Psoas muscle (tissue), 7 donors: ENCODE measurements at regions not wholly inside any gene's neighbourhood (a gene's known extent, or its start where the extent isn't known, plus 50 kb on each side); places are given as distances from the start of the nearest gene placed in this dataset.

Experiments used
- ATAC-seq, 4 donors: fragments of 200-7000 bp; cut with Tn5 transposase; one replicate each; pipeline ENCODE4 v1.9.1; 2020; ENCODE audit warnings: moderate library complexity in 3 of 4, mild to moderate bottlenecking in 2 of 4
- DNase-seq, 2 donors: peaks; one replicate each; pipeline ENCODE4 v3.0.0-alpha.2; 2020
- H3K27ac ChIP-seq: fragments of 200-600 bp; one replicate; pipeline ENCODE4 v1.8.0; 2022
- H3K27me3 ChIP-seq, 3 donors: fragments of 200-600 bp in 1 of 3; one replicate each; pipeline versions ENCODE4 v1.6.1 to v1.8.0; 2013 to 2022; ENCODE audit warnings: low read length in 2 of 3, mild to moderate bottlenecking in 2 of 3, moderate library complexity in 1 of 3; ENCODE audit not compliant: insufficient read depth in 3 of 3
- H3K36me3 ChIP-seq, 2 donors: fragments of 200-600 bp in 1 of 2; one replicate each; pipeline versions ENCODE4 v1.6.1 to v1.8.0; 2013 to 2022; ENCODE audit warnings: low read depth in 1 of 2, mild to moderate bottlenecking in 1 of 2, moderate library complexity in 1 of 2; ENCODE audit not compliant: insufficient read depth in 1 of 2
- H3K4me1 ChIP-seq: fragments of 200-600 bp; one replicate; pipeline ENCODE4 v1.8.0; 2022
- H3K4me3 ChIP-seq: fragments of 200-600 bp; one replicate; pipeline ENCODE4 v1.8.0; 2022; ENCODE audit warnings: mild to moderate bottlenecking
- H3K9me3 ChIP-seq: fragments of 200-600 bp; one replicate; pipeline ENCODE4 v1.8.0; 2022
- CTCF ChIP-seq: fragments of 200-600 bp; IDR thresholded peaks from one replicate; pipeline ENCODE4 v1.8.0; 2022; ENCODE audit warnings: antibody characterized with exemption
- WGBS, 3 donors: extraction: QIAGEN DNeasy Blood & Tissue Kit; methylation state at CpG; one replicate each; pipeline versions ENCODE4 v1.1.6 to v1.1.7; 2013; 5-methylcytosine and 5-hydroxymethylcytosine counted together
- intact Hi-C, 2 donors: fragments of 100-400 bp; cut with DNase I; formaldehyde crosslinking; loops; one replicate each; pipeline versions ENCODE4 v1.11.0 to v1.14.2; 2022
- donor health status: healthy with polysubstance abuse.
- donor health status: DM: no; HTN: no; CAD: no; lungs with moderate emphysema.
- donor health status: Bipolar disorder and iron deficiency.
- donor health status: healthy.
- donor health status: DM: yes; HTN: yes; CAD: no.
- donor health status: DM: no; HTN: no; CAD: no.
- donor health status: DM: yes; HTN: yes; CAD: no.

DNA sequence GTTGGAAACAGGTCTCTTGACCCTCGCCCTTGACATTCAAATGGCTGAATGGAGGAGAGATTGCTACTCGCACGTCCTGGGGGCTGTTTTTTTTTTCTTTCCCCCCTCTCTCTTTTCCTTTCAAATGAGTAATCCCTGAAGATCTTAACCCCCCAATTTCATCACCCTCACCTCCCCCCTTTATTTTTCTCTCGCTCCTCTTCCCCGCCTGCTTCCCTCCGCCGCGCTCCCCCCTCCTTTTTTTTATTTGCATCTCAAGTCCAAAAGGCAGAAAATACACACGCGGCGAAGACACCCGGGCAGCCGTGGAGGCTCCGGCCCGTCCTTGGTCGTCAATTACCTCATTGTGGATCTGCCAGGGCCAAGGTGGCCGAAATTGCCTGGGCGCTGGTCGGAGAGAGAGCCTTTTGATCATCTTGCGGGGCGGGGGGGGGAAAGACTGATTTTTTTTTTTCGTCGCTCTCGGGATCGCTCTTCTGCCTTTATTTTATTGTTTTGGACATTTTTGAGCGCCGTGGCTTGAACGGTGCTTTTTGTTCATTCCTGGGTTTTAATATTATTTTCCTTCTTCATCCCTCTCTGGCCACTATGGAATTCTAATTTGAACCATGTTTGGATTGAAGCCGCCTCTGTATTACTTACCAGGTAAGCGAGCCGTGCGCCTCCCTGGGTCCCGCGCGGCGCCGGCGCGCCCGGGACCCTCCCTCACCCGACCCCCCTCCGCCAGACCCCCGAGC, 57.2 kb upstream of the GSE1 start:
- Histone ChIP-seq H3K36me3 (no peaks in the 10 kb centered on the region), H3K4me1 (peaks cover 39% of the 10 kb centered on the region), H3K27me3 (no peaks in the 10 kb centered on the region), H3K9me3 (no peaks in the 10 kb centered on the region), H3K4me3 (peak overlapping the region; percentile 79), H3K27ac (peak overlapping the region; percentile 87)
- DNase-seq (no peak), ATAC-seq (no peak)
- WGBS, 3 donors, result 1% methylated on average over 43 of the region's 43 CpGs
- intact Hi-C loops, result loop anchor here in 1 of 2 donors (2.0 kb wide), 1 partner anchor 55 kb away; no protein-coding TSS in a partner anchor
- TF ChIP-seq CTCF, result no peak

- no peak for TF ChIP-seq CTCF
- intact Hi-C loops, result no loop called here
- Histone ChIP-seq H3K36me3 (no peaks in the 10 kb centered on the region), H3K4me1 (peaks cover 33% of the 10 kb centered on the region), H3K27ac (peak overlapping the region; percentile 87), H3K9me3 (no peaks in the 10 kb centered on the region), H3K27me3 (no peaks in the 10 kb centered on the region), H3K4me3 (peak overlapping the region; percentile 79)
- 1 to 5% (median 1%) methylated on average over 36 to 65 of the region's 65 CpGs for WGBS, 3 donors
- ATAC-seq (peak in 3 of 4 donors; percentile 9 to 22 (median 21)), DNase-seq (peak; percentile 60 to 67)
Observed at GRCh38 chr16:85556456-85557082, 56.6 kb upstream of the GSE1 start.

DNA sequence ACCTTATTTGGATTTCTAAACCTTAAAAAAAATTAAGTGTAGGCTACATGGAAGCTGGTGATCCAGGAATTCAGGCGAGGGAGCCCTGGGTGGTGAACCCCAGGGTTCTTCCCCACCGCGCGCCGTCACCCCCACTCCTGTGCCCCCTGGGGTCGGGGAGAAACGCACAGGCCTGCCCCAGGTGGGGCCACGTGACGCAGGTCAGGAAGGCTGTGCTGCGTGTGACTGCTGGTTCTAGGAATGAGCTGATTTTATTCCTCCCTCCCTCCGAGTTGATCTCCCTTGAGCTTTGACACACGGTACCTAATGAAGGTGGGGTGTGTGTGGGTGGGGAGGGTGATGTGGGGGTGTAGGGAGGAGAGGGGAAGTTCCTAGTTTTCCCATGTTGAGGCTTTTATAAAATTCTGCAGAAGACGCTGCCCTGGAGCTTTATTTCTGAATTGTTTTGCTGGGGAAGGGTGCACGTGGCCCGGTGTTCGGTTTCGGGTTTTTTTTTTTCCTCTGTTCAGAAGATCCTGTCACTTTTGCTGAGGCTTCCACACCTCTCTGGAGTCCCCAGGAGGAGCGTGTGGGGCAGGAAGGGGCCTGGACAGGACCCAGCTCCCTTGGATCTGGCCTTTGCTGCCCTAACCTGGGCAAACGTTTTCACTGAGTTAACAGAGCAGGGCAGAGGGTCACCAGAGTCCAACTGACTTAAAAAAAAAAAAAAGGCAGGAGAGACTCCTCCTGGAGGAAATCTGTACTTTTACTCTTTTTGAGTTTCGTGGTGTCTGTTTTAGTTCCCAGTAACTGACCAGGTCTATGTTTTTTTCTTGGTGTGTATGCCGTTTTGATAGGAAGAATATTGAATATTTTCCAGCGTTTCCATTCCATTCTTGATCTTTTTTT, 55.8 kb upstream of the GSE1 start:
- peak overlapping the region; percentile 87 for H3K27ac ChIP-seq
- no peaks in the 10 kb centered on the region for H3K27me3 ChIP-seq
- ATAC-seq (peak in 3 of 4 donors; percentile 10 to 41 (median 12)), DNase-seq (no peak)
- peaks cover 30% of the 10 kb centered on the region for H3K4me1 ChIP-seq
- H3K9me3 ChIP-seq, result no peaks in the 10 kb centered on the region
- WGBS, 3 donors, result 14 to 38% (median 22%) methylated on average over 22 of the region's 22 CpGs
- TF ChIP-seq CTCF, result no peak
- intact Hi-C loops, result no loop called here
- H3K36me3 ChIP-seq, result no peaks in the 10 kb centered on the region
- peak overlapping the region; percentile 79 for H3K4me3 ChIP-seq

GRCh38 chr16:85557971-85558657, 55.0 kb upstream of the GSE1 start:
- Histone ChIP-seq H3K4me1 (peaks cover 32% of the 10 kb centered on the region), H3K27ac (peak overlapping the region; percentile 87), H3K9me3 (no peaks in the 10 kb centered on the region), H3K36me3 (no peaks in the 10 kb centered on the region), H3K27me3 (no peaks in the 10 kb centered on the region), H3K4me3 (peak overlapping the region; percentile 79)
- 12 to 34% (median 18%) methylated on average over 13 of the region's 13 CpGs for WGBS, 3 donors
- ATAC-seq (peak in 3 of 4 donors; percentile 19 to 58 (median 21)), DNase-seq (no peak)
- intact Hi-C loops, result no loop called here
- no peak for TF ChIP-seq CTCF
